H1 (cell line): ENCODE measurements at regions not wholly inside any gene's neighbourhood (a gene's known extent, or its start where the extent isn't known, plus 50 kb on each side); places are given as distances from the start of the nearest gene placed in this dataset.
A peak's percentile ranks its signal among the peaks of the same experiment; 100 is the strongest.

Experiments used
- CTCF ChIA-PET: fragments of 300-600 bp; sonication (Branson Sonifier 250); formaldehyde crosslinking; loops from one replicate; lab custom pipeline; 2021; ENCODE audit not compliant: partially characterized antibody; lab: Charles Lee
- POLR2A ChIA-PET: fragments of 300-600 bp; sonication (Branson Sonifier 250); formaldehyde crosslinking; loops from one replicate; lab custom pipeline; 2021; ENCODE audit warnings: inconsistent platforms; ENCODE audit not compliant: partially characterized antibody; lab: Charles Lee
- DNase-seq, 2 experiments: peaks; one replicate each; pipeline versions ENCODE4 v3.0.0 to v3.0.0-alpha.2; 2010 to 2022; ENCODE audit warnings: low spot score in 2 of 2, low read depth in 1 of 2, mixed read lengths in 1 of 2
- FAIRE-seq: peaks from 2 replicates; lab custom pipeline; 2011; peaks lifted over from hg19 to GRCh38; lab: Jason Lieb, UNC
- H2AFZ ChIP-seq: 2 replicates; pipeline ENCODE4 v1.8.1; 2012; ENCODE audit warnings: low read length, inconsistent platforms
- H2AK5ac ChIP-seq: 2 replicates; pipeline ENCODE4 v1.6.1; 2013; ENCODE audit warnings: low read depth, low read length
- H2BK120ac ChIP-seq: replicated peaks from 2 replicates; pipeline ENCODE3; 2013; ENCODE audit warnings: low read depth, low read length, inconsistent platforms
- H2BK12ac ChIP-seq: 2 replicates; pipeline ENCODE4 v1.6.1; 2013; ENCODE audit warnings: low read depth, low read length
- H2BK15ac ChIP-seq: 2 replicates; pipeline ENCODE4 v1.6.1; 2013; ENCODE audit warnings: low read length
- H2BK20ac ChIP-seq: 2 replicates; pipeline ENCODE4 v1.6.1; 2013; ENCODE audit warnings: low read length
- H2BK5ac ChIP-seq: 2 replicates; pipeline ENCODE4 v1.6.1; 2013; ENCODE audit warnings: low read depth, low read length
- H3K14ac ChIP-seq: 2 replicates; pipeline ENCODE4 v1.6.1; 2013; ENCODE audit warnings: inconsistent platforms; ENCODE audit not compliant: insufficient read length
- H3K18ac ChIP-seq: 2 replicates; pipeline ENCODE4 v1.6.1; 2013; ENCODE audit warnings: low read length; ENCODE audit errors: extremely low read depth
- H3K23ac ChIP-seq: 2 replicates; pipeline ENCODE4 v1.6.1; 2013; ENCODE audit warnings: inconsistent platforms; ENCODE audit not compliant: insufficient read length
- H3K23me2 ChIP-seq: 2 replicates; pipeline ENCODE4 v1.6.1; 2013; ENCODE audit warnings: low read depth, low read length
- H3K27ac ChIP-seq: 2 replicates; pipeline ENCODE4 v1.6.1; 2011; ENCODE audit warnings: low read depth, low read length, inconsistent platforms
- H3K27me3 ChIP-seq, 4 experiments: replicated peaks in 1 of 4; 1 replicate in 1 of 4; 2 replicates in 3 of 4; pipeline versions ENCODE4 v1.6.1 to v1.8.1; 2011 to 2013; ENCODE audit warnings: low read length in 3 of 4, mild to moderate bottlenecking in 3 of 4, inconsistent platforms in 2 of 4, mixed read lengths in 2 of 4, moderate library complexity in 1 of 4; ENCODE audit not compliant: control insufficient read depth in 3 of 4, insufficient read depth in 3 of 4; ENCODE audit errors: extremely low read depth in 1 of 4
- H3K36me3 ChIP-seq, 4 experiments: 2 replicates each; pipeline versions ENCODE4 v1.6.1 to v1.8.1; 2011 to 2013; ENCODE audit warnings: mild to moderate bottlenecking in 4 of 4, low read length in 3 of 4, moderate library complexity in 2 of 4, control low read depth in 1 of 4, inconsistent platforms in 1 of 4; ENCODE audit not compliant: insufficient read depth in 4 of 4, control insufficient read depth in 2 of 4
- H3K4ac ChIP-seq: replicated peaks from 2 replicates; pipeline ENCODE3; 2013; ENCODE audit warnings: low read length, low read depth, mixed read lengths, inconsistent platforms; ENCODE audit not compliant: insufficient read length
- H3K4me1 ChIP-seq, 4 experiments: replicated peaks in 1 of 4; 1 replicate in 1 of 4; 2 replicates in 3 of 4; pipeline versions ENCODE4 v1.6.1 to v1.8.1; 2011 to 2013; ENCODE audit warnings: low read length in 3 of 4, inconsistent platforms in 2 of 4, mixed read lengths in 1 of 4; ENCODE audit not compliant: insufficient read depth in 4 of 4, control insufficient read depth in 3 of 4
- H3K4me2 ChIP-seq, 2 experiments: 2 replicates each; pipeline versions ENCODE4 v1.6.1 to v1.8.1; 2011 to 2013; ENCODE audit warnings: low read depth in 2 of 2, low read length in 2 of 2, control low read depth in 1 of 2, inconsistent platforms in 1 of 2, mild to moderate bottlenecking in 1 of 2; ENCODE audit not compliant: insufficient read depth in 1 of 2
- H3K4me3 ChIP-seq, 4 experiments: fragments of 200-600, 300-600 bp in 1 of 4; sonication (generic), shearing (Covaris generic), sonication (Bioruptor Twin) in 1 of 4; 2 replicates each; pipeline versions ENCODE4 v1.5.1 to v1.8.1; 2011 to 2016; ENCODE audit warnings: low read length in 4 of 4, low read depth in 3 of 4, control low read depth in 2 of 4, inconsistent platforms in 2 of 4, mild to moderate bottlenecking in 2 of 4, mixed read lengths in 1 of 4, moderate library complexity in 1 of 4; ENCODE audit not compliant: insufficient read depth in 2 of 4; ENCODE audit errors: extremely low read depth in 1 of 4
- H3K56ac ChIP-seq: replicated peaks from 2 replicates; pipeline ENCODE3; 2013; ENCODE audit warnings: low read depth, mild to moderate bottlenecking, mixed read lengths, low read length, inconsistent platforms; ENCODE audit not compliant: insufficient read length
- H3K79me1 ChIP-seq: 2 replicates; pipeline ENCODE4 v1.6.1; 2013; ENCODE audit warnings: low read depth, low read length, control low read depth
- H3K79me2 ChIP-seq, 2 experiments: 2 replicates each; pipeline versions ENCODE4 v1.6.1 to v1.8.1; 2012 to 2013; ENCODE audit warnings: low read length in 2 of 2, mild to moderate bottlenecking in 2 of 2, inconsistent platforms in 1 of 2; ENCODE audit not compliant: insufficient read depth in 2 of 2, control insufficient read depth in 1 of 2
- H3K9ac ChIP-seq, 4 experiments: replicated peaks in 1 of 4; 1 replicate in 1 of 4; 2 replicates in 3 of 4; pipeline versions ENCODE4 v1.6.1 to v1.8.1; 2011 to 2013; ENCODE audit warnings: low read depth in 3 of 4, low read length in 3 of 4, control low read depth in 2 of 4, mild to moderate bottlenecking in 2 of 4, moderate library complexity in 2 of 4, inconsistent platforms in 1 of 4; ENCODE audit errors: extremely low read depth in 1 of 4
- H3K9me3 ChIP-seq, 2 experiments: 2 replicates each; pipeline versions ENCODE4 v1.6.1 to v1.8.1; 2012 to 2013; ENCODE audit warnings: mild to moderate bottlenecking in 2 of 2, moderate library complexity in 2 of 2, control low read depth in 1 of 2, inconsistent platforms in 1 of 2, low read depth in 1 of 2, low read length in 1 of 2, mixed read lengths in 1 of 2; ENCODE audit not compliant: insufficient read depth in 2 of 2
- H4K20me1 ChIP-seq, 2 experiments: replicated peaks in 1 of 2; 2 replicates each; pipeline versions ENCODE3 to v1.8.1; 2011 to 2013; ENCODE audit warnings: inconsistent platforms in 2 of 2, low read length in 2 of 2, mild to moderate bottlenecking in 1 of 2; ENCODE audit not compliant: insufficient read depth in 2 of 2, control insufficient read depth in 1 of 2
- H4K5ac ChIP-seq: 2 replicates; pipeline ENCODE4 v1.6.1; 2013; ENCODE audit warnings: low read length, low read depth, mixed read lengths, inconsistent platforms; ENCODE audit not compliant: insufficient read length
- H4K8ac ChIP-seq: 2 replicates; pipeline ENCODE4 v1.8.0; 2013; ENCODE audit warnings: mild to moderate bottlenecking, moderate library complexity, low read length, inconsistent platforms; ENCODE audit not compliant: insufficient read depth; ENCODE audit errors: extremely low read depth
- H4K91ac ChIP-seq: replicated peaks from 2 replicates; pipeline ENCODE3; 2013; ENCODE audit warnings: low read length, mixed read lengths, inconsistent platforms; ENCODE audit not compliant: insufficient read length
- ASH2L ChIP-seq: fragments of 200-600, 300-600 bp; sonication (generic); IDR thresholded peaks from one replicate; pipeline ENCODE4 v1.7.1; 2017; ENCODE audit warnings: low read length
- ATF3 ChIP-seq: IDR thresholded peaks from 2 replicates; pipeline ENCODE4 v1.6.1; 2011; ENCODE audit warnings: low read depth, mild to moderate bottlenecking, low read length; ENCODE audit not compliant: insufficient read depth
- BRCA1 ChIP-seq: IDR thresholded peaks from 2 replicates; pipeline ENCODE4 v1.6.1; 2012; ENCODE audit warnings: low read depth, low read length, improper control_type of control experiment
- CBX5 ChIP-seq: fragments of 300-800, 300-1000 bp; sonication (generic); IDR thresholded peaks from 2 replicates; pipeline ENCODE4 v1.7.1; 2016; ENCODE audit warnings: antibody characterized with exemption, low read length, low read depth
- CREB1 ChIP-seq: IDR thresholded peaks from 2 replicates; pipeline ENCODE4 v1.6.1; 2012; ENCODE audit warnings: inconsistent platforms
- CTCF ChIP-seq, 3 experiments: IDR thresholded peaks; 1 replicate in 2 of 3; 2 replicates in 1 of 3; pipeline versions ENCODE4 v1.5.1 to v1.6.1; 2011; ENCODE audit warnings: low read length in 3 of 3, mild to moderate bottlenecking in 3 of 3, inconsistent platforms in 2 of 3, low read depth in 1 of 3, moderate library complexity in 1 of 3; ENCODE audit not compliant: insufficient read depth in 1 of 3; ENCODE audit errors: control extremely low read depth in 1 of 3
- KDM4A ChIP-seq: IDR thresholded peaks from one replicate; pipeline ENCODE4 v1.7.1; 2012; ENCODE audit warnings: low read depth, mild to moderate bottlenecking, moderate library complexity, low read length, inconsistent platforms; ENCODE audit not compliant: severe bottlenecking
- RAD21 ChIP-seq, 2 experiments: IDR thresholded peaks in 1 of 2; conservative IDR thresholded peaks in 1 of 2; 2 replicates each; pipeline ENCODE4 v1.6.1; 2011; ENCODE audit warnings: low read depth in 2 of 2, low read length in 2 of 2, improper control_type of control experiment in 1 of 2, inconsistent platforms in 1 of 2, mild to moderate bottlenecking in 1 of 2, moderate library complexity in 1 of 2
- RXRA ChIP-seq: IDR thresholded peaks from 2 replicates; pipeline ENCODE4 v1.6.1; 2011; ENCODE audit warnings: low read depth, mild to moderate bottlenecking, low read length, moderate library complexity; ENCODE audit not compliant: insufficient read depth
- TEAD4 ChIP-seq: IDR thresholded peaks from 2 replicates; pipeline ENCODE4 v1.6.1; 2012; ENCODE audit warnings: low read depth, low read length, inconsistent platforms, mixed read lengths
- YY1 ChIP-seq: IDR thresholded peaks from 2 replicates; pipeline ENCODE4 v1.6.1; 2011; ENCODE audit warnings: low read depth, mild to moderate bottlenecking, low read length
- ZNF274 ChIP-seq: IDR thresholded peaks from 2 replicates; pipeline ENCODE4 v1.7.0; 2012; ENCODE audit warnings: low read length, borderline replicate concordance; ENCODE audit errors: extremely low read depth
- WGBS, 2 experiments: shearing (Covaris generic) in 1 of 2; methylation state at CpG; one replicate each; pipeline versions ENCODE4 v1.1.6 to v1.1.7; 2013 to 2015; ENCODE audit warnings: low lambda C conversion rate in 2 of 2, mixed read lengths in 2 of 2, inconsistent platforms in 1 of 2, low coverage in 1 of 2, missing lambda C conversion rate in 1 of 2; ENCODE audit not compliant: insufficient replicate concordance in 2 of 2, insufficient coverage in 1 of 2, insufficient read length in 1 of 2; ENCODE audit errors: extremely low coverage in 1 of 2, missing lambda C conversion rate in 1 of 2; 5-methylcytosine and 5-hydroxymethylcytosine counted together

GRCh38 chr5:152164860-152165259 is 240.2 kb upstream of the GLRA1 start:
- Histone ChIP-seq H3K23me2 (no peaks in the 10 kb centered on the region), H4K91ac (no peak overlapping the region), H3K9me3 (no peaks in the 10 kb centered on the region), H3K79me2 (no peaks in the 10 kb centered on the region), H3K79me1 (no peaks in the 10 kb centered on the region), H2AK5ac (no peak overlapping the region), H3K23ac (no peak overlapping the region), H4K20me1 (no peaks in the 10 kb centered on the region), H3K18ac (no peak overlapping the region), H3K56ac (no peak overlapping the region), H3K4me3 (no peak overlapping the region), H2BK12ac (no peak overlapping the region), H4K5ac (no peak overlapping the region), H3K36me3 (no peaks in the 10 kb centered on the region), H2AFZ (no peak overlapping the region), H3K27me3 (peaks cover 0 to 1% (median 0%) of the 10 kb centered on the region in 4 experiments; a peak in 1 of 7 replicates), H3K4me2 (no peak overlapping the region), H2BK5ac (no peak overlapping the region), H3K4me1 (peaks cover 0 to 2% (median under 1%) of the 10 kb centered on the region in 4 experiments; a peak in 1 of 7 replicates), H3K9ac (no peak overlapping the region), H3K4ac (no peak overlapping the region), H2BK20ac (no peak overlapping the region), H2BK15ac (no peak overlapping the region), H2BK120ac (no peak overlapping the region), H4K8ac (no peak overlapping the region), H3K14ac (no peak overlapping the region), H3K27ac (no peak overlapping the region)
- no peak for FAIRE-seq
- ChIA-PET POLR2A (no interaction called here), CTCF (interaction anchor here (0.6 to 1.4 kb wide), 5 partner anchors 102 to 340 kb away, joined by 3 to 5 read pairs (median 3); no protein-coding TSS in a partner anchor)
- no peak for DNase-seq
- 89% methylated on average over 2 of the region's 2 CpGs; no CpG with 5 or more reads in 1 of the 2 experiments for WGBS, 2 experiments
- no peak for TF ChIP-seq ASH2L
- no peak for TF ChIP-seq CBX5
- no peak for TF ChIP-seq ATF3
- no peak for TF ChIP-seq BRCA1
- TF ChIP-seq RAD21 (IDR thresholded peaks at IDR 0.05 in 1 of 2, conservative IDR thresholded peaks at IDR 0.05 in 1 of 2; ENCODE audit: low read depth in 2 of 2, low read length in 2 of 2), result peak; percentile 69 to 76
- no peak for TF ChIP-seq ZNF274
- TF ChIP-seq CREB1, result no peak
- no peak for TF ChIP-seq YY1
- TF ChIP-seq TEAD4, result no peak
- TF ChIP-seq RXRA, result no peak
- TF ChIP-seq KDM4A, result no peak
- peak; percentile 53 to 66 (median 64) for TF ChIP-seq CTCF (IDR thresholded peaks at IDR 0.05; ENCODE audit: control extremely low read depth in 1 of 3, insufficient read depth in 1 of 3, low read depth in 1 of 3, low read length in 3 of 3)
